T-cell (primary cell): ENCODE measurements at regions not wholly inside any gene's neighbourhood (a gene's known extent, or its start where the extent isn't known, plus 50 kb on each side); places are given as distances from the start of the nearest gene placed in this dataset.
"Not testable (repeated sequence)": the region's sequence is repeated elsewhere in the genome, so short reads cannot be mapped to it uniquely, and the experiment has no call there.

Source experiments
- ATAC-seq, 4 experiments: fragments of 200-7000 bp in 3 of 4; fragments of 150-1000 bp in 1 of 4; cut with Tn5 transposase; replicated peaks in 1 of 4; 1 replicate in 3 of 4; 2 replicates in 1 of 4; pipeline ENCODE4 v1.10.0; 2021; ENCODE audit warnings: moderate library complexity in 3 of 4, mild to moderate bottlenecking in 2 of 4, moderate number of reproducible peaks in 1 of 4
- CTCF ChIA-PET, 2 donors: fragments of 300-600 bp; sonication (Branson Sonifier 250); formaldehyde crosslinking; loops; one replicate each; lab custom pipeline; 2022; ENCODE audit warnings: antibody characterized with exemption in 2 of 2; lab: Charles Lee
- POLR2A ChIA-PET, 2 donors: fragments of 300-600 bp; sonication (Branson Sonifier 250); formaldehyde crosslinking; loops; one replicate each; lab custom pipeline; 2022; ENCODE audit warnings: antibody characterized with exemption in 2 of 2; lab: Charles Lee
- DNase-seq, 35 experiments: peaks; one replicate each; pipeline versions ENCODE4 v3.0.0 to v3.0.0-alpha.2; 2013 to 2023
- H3K27ac ChIP-seq: one replicate; pipeline ENCODE4 v1.5.1; 2013; ENCODE audit warnings: low read length
- H3K27me3 ChIP-seq, 2 experiments: replicated peaks in 1 of 2; 1 replicate in 1 of 2; 2 replicates in 1 of 2; pipeline versions ENCODE4 v1.6.1 to v1.7.0; 2013; ENCODE audit warnings: low read length in 1 of 2, mixed read lengths in 1 of 2; ENCODE audit not compliant: control insufficient read depth in 2 of 2, insufficient read depth in 2 of 2; ENCODE audit errors: extremely low read depth in 1 of 2
- H3K36me3 ChIP-seq, 2 donors: 1 replicate in 1 of 2; 2 replicates in 1 of 2; pipeline versions ENCODE4 v1.6.1 to v1.7.0; 2013; ENCODE audit warnings: low read length in 1 of 2; ENCODE audit not compliant: control insufficient read depth in 2 of 2, insufficient read depth in 1 of 2; ENCODE audit errors: extremely low read depth in 1 of 2
- H3K4me1 ChIP-seq, 2 experiments: 1 replicate in 1 of 2; 2 replicates in 1 of 2; pipeline versions ENCODE4 v1.6.1 to v1.7.0; 2013; ENCODE audit warnings: low read length in 2 of 2, mixed read lengths in 1 of 2; ENCODE audit not compliant: insufficient read depth in 2 of 2, control insufficient read depth in 1 of 2; ENCODE audit errors: extremely low read depth in 1 of 2
- H3K4me3 ChIP-seq, 2 donors: 1 replicate in 1 of 2; 2 replicates in 1 of 2; pipeline versions ENCODE4 v1.5.1 to v1.7.0; 2013; ENCODE audit warnings: mild to moderate bottlenecking in 2 of 2, low read length in 1 of 2, moderate library complexity in 1 of 2; ENCODE audit not compliant: control insufficient read depth in 1 of 2; ENCODE audit errors: extremely low read depth in 1 of 2
- H3K9me3 ChIP-seq: 2 replicates; pipeline ENCODE4 v1.7.0; 2013
- H3K27ac Mint-ChIP-seq, 2 donors: one replicate each; pipeline ENCODE4 v1.8.0; 2020 to 2021; ENCODE audit warnings: mild to moderate bottlenecking in 2 of 2, mixed read lengths in 2 of 2
- H3K27me3 Mint-ChIP-seq, 2 donors: one replicate each; pipeline ENCODE4 v1.8.0; 2021 to 2022; ENCODE audit warnings: mixed read lengths in 2 of 2
- H3K36me3 Mint-ChIP-seq: one replicate; pipeline ENCODE4 v1.8.0; 2021; ENCODE audit warnings: mixed read lengths
- H3K4me1 Mint-ChIP-seq, 3 donors: one replicate each; pipeline ENCODE4 v1.8.0; 2020 to 2022; ENCODE audit warnings: mixed read lengths in 3 of 3, mild to moderate bottlenecking in 1 of 3
- H3K4me3 Mint-ChIP-seq, 3 donors: one replicate each; pipeline ENCODE4 v1.8.0; 2020 to 2022; ENCODE audit warnings: mild to moderate bottlenecking in 3 of 3, mixed read lengths in 3 of 3, moderate library complexity in 3 of 3
- H3K9me3 Mint-ChIP-seq, 3 donors: one replicate each; pipeline ENCODE4 v1.8.0; 2020 to 2022; ENCODE audit warnings: mixed read lengths in 3 of 3
- WGBS: methylation state at CpG from one replicate; pipeline ENCODE4 v1.1.5; 2013; ENCODE audit warnings: missing lambda C conversion rate; ENCODE audit not compliant: insufficient coverage; 5-methylcytosine and 5-hydroxymethylcytosine counted together

DNA sequence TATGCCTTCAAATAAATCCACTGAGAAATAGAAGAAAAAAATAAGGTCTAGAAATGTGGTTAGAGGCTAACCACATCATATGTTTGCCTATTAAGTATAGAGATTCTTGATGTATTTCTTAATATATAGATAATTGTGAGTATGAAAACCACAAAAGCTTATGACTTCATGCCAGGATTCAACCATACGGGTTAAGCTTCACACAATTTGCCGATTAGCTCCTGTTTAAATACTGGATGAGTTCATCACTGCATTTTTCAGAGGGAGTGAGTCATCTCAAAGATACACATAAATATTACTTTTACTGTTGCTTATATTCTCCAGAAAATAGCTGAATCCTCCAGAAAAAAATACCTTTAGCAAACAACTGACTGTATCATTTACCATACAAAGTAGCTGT lies 79.6 kb downstream of the RPL10L start:
- Mint-ChIP-seq H3K9me3 (peaks cover 0 to 7% (median 0%) of the 10 kb centered on the region in 3 donors), H3K36me3 (no peaks in the 10 kb centered on the region), H3K27me3 (no peaks in the 10 kb centered on the region), H3K27ac (no peak overlapping the region), H3K4me3 (no peak overlapping the region), H3K4me1 (no peaks in the 10 kb centered on the region)
- no CpG with 5 or more reads among the region's 2 CpGs for WGBS
- DNase-seq (no peak), ATAC-seq (no peak)
- no peaks in the 10 kb centered on the region for H3K9me3 ChIP-seq
- ChIA-PET POLR2A (no interaction called here), CTCF (no interaction called here)
- H3K4me3 ChIP-seq, result no peak overlapping the region
- no peaks in the 10 kb centered on the region for H3K4me1 ChIP-seq
- no peaks in the 10 kb centered on the region for H3K27me3 ChIP-seq
- H3K27ac ChIP-seq, result no peak overlapping the region
- H3K36me3 ChIP-seq, result no peaks in the 10 kb centered on the region

DNA sequence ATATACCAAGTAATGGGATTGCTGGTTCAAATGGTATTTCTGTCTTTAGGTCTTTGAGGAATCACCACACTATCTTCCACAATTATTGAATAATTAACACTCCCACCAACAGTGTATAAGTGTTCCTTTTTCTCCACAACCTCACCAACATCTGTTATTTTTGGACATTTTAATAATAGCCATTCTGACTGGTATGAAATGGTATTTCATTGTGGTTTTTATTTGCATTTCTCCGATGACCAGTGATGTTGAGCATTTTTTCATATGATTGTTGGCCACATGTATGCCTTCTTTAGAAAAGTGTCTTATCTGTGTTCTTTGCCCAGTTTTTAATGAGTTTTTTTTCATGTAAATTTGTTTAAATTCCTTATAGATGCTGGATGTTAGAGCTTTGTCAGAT lies 83.4 kb downstream of the RPL10L start:
- H3K36me3 Mint-ChIP-seq, H3K4me1 ChIP-seq, H3K27me3 Mint-ChIP-seq, H3K4me3 Mint-ChIP-seq, H3K27me3 ChIP-seq, H3K9me3 ChIP-seq, H3K36me3 ChIP-seq, H3K4me1 Mint-ChIP-seq, DNase-seq, POLR2A ChIA-PET, CTCF ChIA-PET, H3K27ac ChIP-seq, H3K4me3 ChIP-seq, H3K27ac Mint-ChIP-seq, ATAC-seq: not testable (repeated sequence)
- 88% methylated on average over 1 of the region's 1 CpG for WGBS
- peaks cover 0 to 15% (median 0%) of the 10 kb centered on the region in 3 donors for H3K9me3 Mint-ChIP-seq

DNA sequence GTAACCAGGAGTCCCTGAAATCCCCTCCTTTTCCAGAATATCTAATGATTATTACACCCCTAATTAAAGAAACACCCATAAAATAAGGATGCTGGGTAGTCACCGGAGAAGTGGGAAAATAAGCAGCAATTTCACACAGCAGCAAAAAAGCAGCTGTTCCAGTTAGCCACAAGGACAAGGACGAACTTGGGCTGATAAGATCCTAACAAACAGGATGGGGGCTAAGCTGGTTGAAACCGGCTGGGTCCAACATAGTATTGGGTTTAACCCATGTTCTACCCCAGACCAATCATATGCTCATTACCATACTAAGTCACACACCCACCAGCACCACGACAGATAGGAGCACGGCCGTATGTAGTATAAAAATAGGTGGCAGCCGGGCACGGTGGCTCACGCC lies 100.7 kb downstream of the RPL10L start:
- Histone ChIP-seq H3K36me3 (no peaks in the 10 kb centered on the region), H3K27me3 (no peaks in the 10 kb centered on the region), H3K9me3 (no peaks in the 10 kb centered on the region), H3K4me3 (no peak overlapping the region), H3K27ac (no peak overlapping the region), H3K4me1 (no peaks in the 10 kb centered on the region)
- no peak for DNase-seq
- no peaks in the 10 kb centered on the region for H3K27me3 Mint-ChIP-seq
- peaks cover 18 to 41% (median 25%) of the 10 kb centered on the region in 3 donors for H3K9me3 Mint-ChIP-seq
- ChIA-PET CTCF (no interaction called here), POLR2A (no interaction called here)
- H3K36me3 Mint-ChIP-seq, result no peaks in the 10 kb centered on the region
- H3K4me3 Mint-ChIP-seq, result no peak overlapping the region
- 50% methylated on average over 1 of the region's 9 CpGs for WGBS
- H3K27ac Mint-ChIP-seq, result no peak overlapping the region
- no peak for ATAC-seq
- no peaks in the 10 kb centered on the region for H3K4me1 Mint-ChIP-seq

DNA sequence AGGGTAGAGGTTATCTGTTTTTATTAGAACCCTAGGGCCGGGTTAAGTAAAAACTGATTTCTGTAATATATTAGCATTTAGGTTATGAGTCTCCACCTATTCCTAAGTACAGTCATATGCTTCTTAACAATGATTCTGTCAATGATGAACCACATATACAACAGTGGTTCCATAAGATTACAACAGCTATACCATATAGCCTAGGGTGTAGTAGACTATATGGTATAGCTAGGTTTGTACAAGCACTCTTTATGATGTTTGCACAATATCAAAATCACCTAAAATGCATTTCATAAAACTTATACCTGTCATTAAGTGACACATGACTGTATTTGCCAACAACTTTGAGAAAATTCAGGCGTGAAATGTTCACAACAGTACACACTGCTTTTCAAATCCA lies 110.6 kb downstream of the RPL10L start:
- Mint-ChIP-seq H3K36me3 (no peaks in the 10 kb centered on the region), H3K27me3 (no peaks in the 10 kb centered on the region), H3K9me3 (peaks cover 6 to 18% (median 9%) of the 10 kb centered on the region in 3 donors), H3K27ac (no peak overlapping the region), H3K4me1 (no peaks in the 10 kb centered on the region), H3K4me3 (no peak overlapping the region)
- POLR2A ChIA-PET, result no interaction called here
- no peaks in the 10 kb centered on the region for H3K27me3 ChIP-seq
- CTCF ChIA-PET, result no interaction called here
- ATAC-seq (no peak), DNase-seq (no peak)
- H3K4me3 ChIP-seq, result no peak overlapping the region
- H3K9me3 ChIP-seq, result no peaks in the 10 kb centered on the region
- H3K36me3 ChIP-seq, result no peaks in the 10 kb centered on the region
- WGBS, result no CpG with 5 or more reads among the region's 2 CpGs
- H3K27ac ChIP-seq, result no peak overlapping the region
- H3K4me1 ChIP-seq, result no peaks in the 10 kb centered on the region

DNA sequence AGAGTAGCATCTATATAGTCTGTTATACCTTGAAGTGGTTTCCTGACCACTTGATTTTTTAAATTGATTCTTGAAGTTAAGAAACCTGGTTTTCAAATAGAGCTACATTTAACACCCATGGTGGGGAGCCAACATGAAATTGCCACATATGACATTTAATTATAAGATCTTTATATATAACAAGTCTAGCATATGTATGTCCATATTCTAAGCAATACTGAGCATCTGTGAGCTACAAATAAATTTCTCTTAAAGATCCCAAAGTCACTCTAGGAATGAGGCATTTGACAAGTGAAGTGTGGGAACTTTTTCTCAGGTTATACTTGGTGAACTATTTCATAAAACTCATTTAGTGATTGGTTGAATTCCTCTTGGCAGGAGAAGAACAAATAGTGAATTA lies 132.5 kb downstream of the RPL10L start:
- ChIA-PET CTCF (no interaction called here), POLR2A (no interaction called here)
- no peak overlapping the region for H3K4me3 Mint-ChIP-seq
- ATAC-seq (no peak), DNase-seq (no peak)
- H3K27me3 ChIP-seq, result no peaks in the 10 kb centered on the region
- H3K36me3 ChIP-seq, result no peaks in the 10 kb centered on the region
- H3K9me3 Mint-ChIP-seq, result peaks cover 0 to 14% (median 12%) of the 10 kb centered on the region in 3 donors
- H3K27ac ChIP-seq, result no peak overlapping the region
- no peak overlapping the region for H3K27ac Mint-ChIP-seq
- H3K9me3 ChIP-seq, result no peaks in the 10 kb centered on the region
- no peaks in the 10 kb centered on the region for H3K4me1 Mint-ChIP-seq
- no peaks in the 10 kb centered on the region for H3K27me3 Mint-ChIP-seq
- H3K36me3 Mint-ChIP-seq, result no peaks in the 10 kb centered on the region
- H3K4me3 ChIP-seq, result no peak overlapping the region
- no peaks in the 10 kb centered on the region for H3K4me1 ChIP-seq

DNA sequence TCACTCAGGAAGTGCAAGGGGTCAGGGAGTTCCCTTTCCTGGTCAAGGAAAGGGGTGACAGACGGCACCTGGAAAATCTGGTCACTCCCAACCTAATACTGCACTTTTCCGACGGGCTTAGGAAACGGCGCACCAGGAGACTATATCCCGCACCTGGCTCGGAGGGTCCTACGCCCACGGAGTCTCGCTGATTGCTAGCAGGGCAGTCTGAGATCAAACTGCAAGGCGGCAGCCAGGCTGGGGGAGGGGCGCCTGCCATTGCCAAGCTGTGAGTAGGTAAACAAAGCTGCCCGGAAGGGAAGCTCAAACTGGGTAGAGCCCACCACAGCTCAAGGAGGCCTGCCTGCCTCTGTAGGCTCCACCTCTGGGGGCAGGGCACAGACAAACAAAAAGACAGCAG lies 142.8 kb downstream of the RPL10L start:
- H3K27me3 ChIP-seq, POLR2A ChIA-PET, H3K4me1 ChIP-seq, H3K27me3 Mint-ChIP-seq, DNase-seq, H3K27ac ChIP-seq, H3K36me3 ChIP-seq, H3K9me3 ChIP-seq, H3K36me3 Mint-ChIP-seq, H3K27ac Mint-ChIP-seq, CTCF ChIA-PET, H3K4me1 Mint-ChIP-seq, ATAC-seq, H3K4me3 ChIP-seq, H3K4me3 Mint-ChIP-seq: not testable (repeated sequence)
- 85% methylated on average over 8 of the region's 13 CpGs for WGBS
- H3K9me3 Mint-ChIP-seq, result peaks cover 10 to 14% (median 12%) of the 10 kb centered on the region in 3 donors

DNA sequence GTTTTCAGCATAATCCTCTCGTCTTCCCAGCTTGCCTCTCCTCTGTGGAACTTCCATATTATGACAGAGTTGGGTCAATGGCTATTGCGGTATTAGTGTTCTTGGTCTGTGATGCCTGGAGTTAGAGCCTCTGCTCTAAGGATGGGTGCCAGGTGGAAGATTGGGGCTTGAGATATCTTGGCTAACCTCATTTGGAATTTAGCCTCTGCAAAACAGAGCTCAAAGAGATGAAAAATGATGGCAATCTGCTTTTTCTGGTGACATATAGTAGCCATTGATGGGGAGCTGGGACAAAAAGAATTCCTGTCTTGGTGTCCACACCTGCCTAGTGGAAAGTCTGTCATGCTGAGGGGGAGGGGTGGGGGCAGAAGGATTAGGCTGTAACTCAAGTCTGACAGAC lies 152.1 kb downstream of the RPL10L start:
- no peak for DNase-seq
- Mint-ChIP-seq H3K4me3 (no peak overlapping the region), H3K36me3 (no peaks in the 10 kb centered on the region), H3K9me3 (peaks cover 7 to 13% (median 10%) of the 10 kb centered on the region in 3 donors), H3K27ac (no peak overlapping the region), H3K27me3 (no peaks in the 10 kb centered on the region), H3K4me1 (no peaks in the 10 kb centered on the region)
- WGBS, result 100% methylated on average over 1 of the region's 2 CpGs
- Histone ChIP-seq H3K36me3 (no peaks in the 10 kb centered on the region), H3K4me3 (no peak overlapping the region), H3K27ac (no peak overlapping the region), H3K9me3 (no peaks in the 10 kb centered on the region), H3K27me3 (no peaks in the 10 kb centered on the region), H3K4me1 (no peaks in the 10 kb centered on the region)
- ATAC-seq, result no peak
- CTCF ChIA-PET, result no interaction called here
- POLR2A ChIA-PET, result interaction anchor here in 1 of 2 donors (0.5 kb wide), 1 partner anchor 15 kb away, joined by 4 read pairs; no protein-coding TSS in a partner anchor
